Progenitor cell of endocrine pancreas (in vitro differentiated cells): ENCODE measurements at regions not wholly inside any gene's neighbourhood (a gene's known extent, or its start where the extent isn't known, plus 50 kb on each side); places are given as distances from the start of the nearest gene placed in this dataset.

ENCODE experiments used
- DNase-seq: peaks from one replicate; pipeline ENCODE4 v3.0.0; 2021; ENCODE audit warnings: low spot score; ENCODE audit not compliant: unreplicated experiment
- H3K27ac Mint-ChIP-seq: 2 replicates; pipeline ENCODE4 v1.8.0; 2021; ENCODE audit warnings: mild to moderate bottlenecking, moderate library complexity, mixed read lengths
- H3K27me3 Mint-ChIP-seq: 2 replicates; pipeline ENCODE4 v1.8.0; 2021; ENCODE audit warnings: mixed read lengths
- H3K36me3 Mint-ChIP-seq: 2 replicates; pipeline ENCODE4 v1.8.0; 2022; ENCODE audit warnings: mixed read lengths; ENCODE audit not compliant: insufficient read depth
- H3K4me1 Mint-ChIP-seq: 2 replicates; pipeline ENCODE4 v1.8.0; 2021; ENCODE audit warnings: low read depth, mixed read lengths
- H3K4me3 Mint-ChIP-seq: 2 replicates; pipeline ENCODE4 v1.8.0; 2021; ENCODE audit warnings: low read depth, mild to moderate bottlenecking, moderate library complexity, mixed read lengths
- H3K9me3 Mint-ChIP-seq: 2 replicates; pipeline ENCODE4 v1.8.0; 2021; ENCODE audit warnings: low read depth, mixed read lengths
- CTCF ChIP-seq: fragments of 200-600 bp; sonication (generic); IDR thresholded peaks from one replicate; pipeline ENCODE4 v1.5.0; 2021; ENCODE audit warnings: antibody characterized with exemption, mild to moderate bottlenecking; ENCODE audit not compliant: unreplicated experiment

- H3K9me3 Mint-ChIP-seq, result peaks cover 7% of the 10 kb centered on the region
- peak overlapping the region; percentile 43 for H3K27ac Mint-ChIP-seq
- H3K4me1 Mint-ChIP-seq, result peaks cover 5% of the 10 kb centered on the region
- H3K36me3 Mint-ChIP-seq, result peaks cover 2% of the 10 kb centered on the region
- no peak for TF ChIP-seq CTCF
- H3K4me3 Mint-ChIP-seq, result no peak overlapping the region
- H3K27me3 Mint-ChIP-seq, result no peaks in the 10 kb centered on the region
- DNase-seq, result no peak
Observed at GRCh38 chr3:159928666-159929065, 60.0 kb upstream of the IL12A start.

GRCh38 chr3:159929171-159930141 is 59.2 kb upstream of the IL12A start:
- Mint-ChIP-seq H3K4me1 (peaks cover 5% of the 10 kb centered on the region), H3K27me3 (no peaks in the 10 kb centered on the region), H3K36me3 (peaks cover 2% of the 10 kb centered on the region), H3K27ac (no peak overlapping the region), H3K4me3 (no peak overlapping the region), H3K9me3 (peaks cover 9% of the 10 kb centered on the region)
- TF ChIP-seq CTCF, result peak; percentile 8
- no peak for DNase-seq

- Mint-ChIP-seq H3K9me3 (peaks cover 16% of the 10 kb centered on the region), H3K27ac (no peak overlapping the region), H3K4me1 (peaks cover 5% of the 10 kb centered on the region), H3K36me3 (peaks cover 8% of the 10 kb centered on the region), H3K27me3 (no peaks in the 10 kb centered on the region), H3K4me3 (no peak overlapping the region)
- no peak for TF ChIP-seq CTCF
- DNase-seq, result no peak
Observed at GRCh38 chr3:159934216-159934615, 54.4 kb upstream of the IL12A start.

GRCh38 chr3:159936541-159936940 is 52.1 kb upstream of the IL12A start:
- Mint-ChIP-seq H3K4me3 (no peak overlapping the region), H3K9me3 (peaks cover 16% of the 10 kb centered on the region), H3K27ac (no peak overlapping the region), H3K27me3 (peaks cover 1% of the 10 kb centered on the region), H3K4me1 (no peaks in the 10 kb centered on the region), H3K36me3 (peaks cover 8% of the 10 kb centered on the region)
- no peak for DNase-seq
- TF ChIP-seq CTCF, result no peak

GRCh38 chr3:159937561-159938166 is 51.0 kb upstream of the IL12A start:
- Mint-ChIP-seq H3K4me3 (no peak overlapping the region), H3K27ac (no peak overlapping the region), H3K36me3 (peaks cover 8% of the 10 kb centered on the region), H3K9me3 (peaks cover 16% of the 10 kb centered on the region), H3K4me1 (no peaks in the 10 kb centered on the region), H3K27me3 (peaks cover 3% of the 10 kb centered on the region)
- DNase-seq, result no peak
- TF ChIP-seq CTCF, result no peak
